ENCODE measurements at regions not wholly inside any gene's neighbourhood (a gene's known extent, or its start where the extent isn't known, plus 50 kb on each side); places are given as distances from the start of the nearest gene placed in this dataset.

DNA sequence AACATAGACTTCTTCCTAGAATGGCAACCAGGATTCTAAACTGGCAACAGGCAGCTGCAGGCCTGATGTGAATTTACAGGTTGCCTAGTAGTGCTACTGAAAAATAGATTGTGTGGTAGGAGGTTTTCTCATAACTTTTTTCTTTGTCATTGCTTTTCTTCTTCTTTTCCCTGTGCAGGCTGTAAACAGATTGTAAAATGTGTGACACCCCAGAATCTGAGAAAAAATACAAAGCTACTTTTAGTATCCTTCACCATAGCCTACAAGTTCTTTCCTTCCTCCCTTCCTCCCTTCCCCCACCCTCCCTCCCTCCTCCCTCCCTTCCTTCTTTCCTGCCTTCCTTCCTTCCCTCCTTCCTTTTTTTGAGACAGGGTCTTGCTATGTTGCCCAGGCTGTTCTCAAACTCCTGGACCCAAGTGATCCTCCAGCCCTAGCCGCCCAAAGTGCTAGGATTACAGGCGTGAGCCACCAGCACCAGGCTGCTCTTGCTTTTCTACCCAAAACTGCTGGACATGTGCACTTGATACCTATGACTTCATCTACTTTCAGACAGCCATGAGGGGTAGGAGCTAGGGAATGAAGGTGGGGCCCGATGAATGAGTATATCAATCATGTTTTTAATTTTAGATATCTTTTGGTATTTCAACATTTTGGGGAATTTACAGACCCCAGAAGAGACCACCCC, 114.2 kb upstream of the EEA1 start:
- TF ChIP-seq, protein P1, sequence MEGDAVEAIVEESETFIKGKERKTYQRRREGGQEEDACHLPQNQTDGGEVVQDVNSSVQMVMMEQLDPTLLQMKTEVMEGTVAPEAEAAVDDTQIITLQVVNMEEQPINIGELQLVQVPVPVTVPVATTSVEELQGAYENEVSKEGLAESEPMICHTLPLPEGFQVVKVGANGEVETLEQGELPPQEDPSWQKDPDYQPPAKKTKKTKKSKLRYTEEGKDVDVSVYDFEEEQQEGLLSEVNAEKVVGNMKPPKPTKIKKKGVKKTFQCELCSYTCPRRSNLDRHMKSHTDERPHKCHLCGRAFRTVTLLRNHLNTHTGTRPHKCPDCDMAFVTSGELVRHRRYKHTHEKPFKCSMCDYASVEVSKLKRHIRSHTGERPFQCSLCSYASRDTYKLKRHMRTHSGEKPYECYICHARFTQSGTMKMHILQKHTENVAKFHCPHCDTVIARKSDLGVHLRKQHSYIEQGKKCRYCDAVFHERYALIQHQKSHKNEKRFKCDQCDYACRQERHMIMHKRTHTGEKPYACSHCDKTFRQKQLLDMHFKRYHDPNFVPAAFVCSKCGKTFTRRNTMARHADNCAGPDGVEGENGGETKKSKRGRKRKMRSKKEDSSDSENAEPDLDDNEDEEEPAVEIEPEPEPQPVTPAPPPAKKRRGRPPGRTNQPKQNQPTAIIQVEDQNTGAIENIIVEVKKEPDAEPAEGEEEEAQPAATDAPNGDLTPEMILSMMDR (IDR thresholded peaks at IDR 0.05) = no peak
- TF ChIP-seq POLR2A (IDR thresholded peaks at IDR 0.05) = no peak

All from tibial nerve (tissue), 3 donors.